Gastroesophageal sphincter (tissue), 3 donors: ENCODE measurements at regions not wholly inside any gene's neighbourhood (a gene's known extent, or its start where the extent isn't known, plus 50 kb on each side); places are given as distances from the start of the nearest gene placed in this dataset.

ENCODE experiments used
- CTCF ChIP-seq, 4 experiments: fragments of 200-600 bp in 2 of 4; fragments of 450-650 bp in 2 of 4; sonication (generic) in 1 of 4; IDR thresholded peaks; one replicate each; pipeline ENCODE4 v1.5.1; 2017 to 2019; ENCODE audit warnings: antibody characterized with exemption in 4 of 4, mild to moderate bottlenecking in 2 of 4, moderate library complexity in 2 of 4
- EP300 ChIP-seq: sonication (generic); formaldehyde crosslinking; IDR thresholded peaks from one replicate; pipeline ENCODE4 v1.6.1; 2017; ENCODE audit warnings: antibody characterized with exemption, mild to moderate bottlenecking
- POLR2A ChIP-seq, 2 donors: fragments of 450-650 bp; IDR thresholded peaks; one replicate each; pipeline ENCODE4 v1.6.1; 2017; ENCODE audit warnings: antibody characterized with exemption in 2 of 2, mild to moderate bottlenecking in 2 of 2, moderate library complexity in 1 of 2
- POLR2AphosphoS5 ChIP-seq: sonication (generic); formaldehyde crosslinking; IDR thresholded peaks from one replicate; pipeline ENCODE4 v1.6.1; 2017; ENCODE audit warnings: antibody characterized with exemption

- no peak for TF ChIP-seq CTCF (IDR thresholded peaks at IDR 0.05)
- no peak for TF ChIP-seq POLR2A (IDR thresholded peaks at IDR 0.05)
- TF ChIP-seq POLR2AphosphoS5: no peak
- no peak for TF ChIP-seq EP300
Measured at GRCh38 chr3:177510693-177511216, 313.5 kb upstream of the TBL1XR1 start.
